Lower leg skin (tissue), 3 donors: ENCODE measurements at regions not wholly inside any gene's neighbourhood (a gene's known extent, or its start where the extent isn't known, plus 50 kb on each side); places are given as distances from the start of the nearest gene placed in this dataset.
"Not testable (repeated sequence)": the region's sequence is repeated elsewhere in the genome, so short reads cannot be mapped to it uniquely, and the experiment has no call there.

ENCODE experiments used
- CTCF ChIP-seq, 3 donors: fragments of 450-650 bp; IDR thresholded peaks; one replicate each; pipeline ENCODE4 v1.5.1; 2016; ENCODE audit warnings: antibody characterized with exemption in 3 of 3, mild to moderate bottlenecking in 3 of 3, moderate library complexity in 2 of 3
- POLR2A ChIP-seq, 2 donors: fragments of 450-650 bp; IDR thresholded peaks; one replicate each; pipeline ENCODE4 v1.6.1; 2016 to 2017; ENCODE audit warnings: antibody characterized with exemption in 2 of 2, mild to moderate bottlenecking in 1 of 2, moderate library complexity in 1 of 2

GRCh38 chrX:45455732-45456131 lies 255.1 kb upstream of the DIPK2B start:
- TF ChIP-seq CTCF, POLR2A (IDR thresholded peaks at IDR 0.05): not testable (repeated sequence)
